HG03103 (cell line): ENCODE measurements at regions not wholly inside any gene's neighbourhood (a gene's known extent, or its start where the extent isn't known, plus 50 kb on each side); places are given as distances from the start of the nearest gene placed in this dataset.
"Not testable (repeated sequence)": the region's sequence is repeated elsewhere in the genome, so short reads cannot be mapped to it uniquely, and the experiment has no call there.

Source experiments
- ATAC-seq: cut with Tn5 transposase; IDR thresholded peaks from one replicate; pipeline ENCODE4 v1.9.1; 2021; ENCODE audit warnings: low read depth; ENCODE audit not compliant: unreplicated experiment

DNA sequence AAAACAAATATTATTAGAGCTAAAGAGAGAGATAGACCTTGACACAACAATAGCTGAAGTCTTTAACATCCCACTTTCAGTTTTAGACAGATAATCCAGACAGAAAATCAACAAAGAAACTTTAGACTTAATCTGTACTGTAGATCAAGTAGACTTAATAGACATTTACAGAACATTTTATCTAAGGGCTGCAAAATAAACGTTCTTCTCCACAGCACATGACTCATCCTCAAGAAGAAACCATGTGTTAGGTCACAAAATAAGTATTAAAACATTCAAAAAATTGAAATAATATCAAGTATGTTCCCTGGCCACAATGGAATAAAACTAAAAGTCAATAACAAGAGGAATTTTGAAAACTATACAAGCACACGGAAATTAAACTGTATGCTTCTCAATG is 1510.3 kb upstream of the PCDH10 start:
- ATAC-seq = no peak

DNA sequence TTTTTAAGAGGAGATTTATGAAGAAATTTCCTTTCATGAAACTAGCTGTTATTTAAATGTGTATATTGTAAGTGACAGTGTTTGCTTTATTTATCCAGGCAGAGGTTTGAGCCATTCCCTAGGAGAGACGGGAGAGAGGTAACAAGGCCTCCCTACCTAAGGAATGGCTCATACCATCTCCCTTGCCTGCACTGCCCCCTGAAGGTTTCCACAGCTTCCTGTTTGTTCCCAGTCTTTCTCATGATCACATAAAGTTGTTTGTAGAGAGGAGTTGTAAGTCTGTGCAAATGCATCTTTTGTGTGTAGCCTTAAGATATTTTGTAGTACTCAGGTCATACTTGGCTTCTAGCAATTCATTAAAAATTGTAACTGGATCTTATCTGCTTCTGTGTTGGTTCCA is 1504.5 kb upstream of the PCDH10 start:
- ATAC-seq = no peak

DNA sequence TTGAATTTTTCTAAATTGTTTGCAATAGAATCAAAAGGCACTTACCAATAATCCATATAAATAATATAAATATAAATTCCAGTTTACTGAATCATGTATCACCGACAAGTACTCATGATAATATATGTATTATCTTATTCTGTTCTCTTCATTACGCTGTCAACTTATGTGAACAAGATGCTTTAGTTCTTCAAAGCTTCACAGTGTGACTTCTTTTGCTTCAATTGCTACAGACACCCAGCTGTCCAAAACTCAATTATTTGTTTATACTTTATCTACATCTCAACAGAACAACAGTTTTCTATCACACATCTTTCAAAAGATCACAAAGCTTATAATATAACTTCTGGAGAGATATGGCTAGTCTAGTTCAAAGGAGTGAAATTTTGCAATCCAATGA is 1499.9 kb upstream of the PCDH10 start:
- no peak for ATAC-seq

DNA sequence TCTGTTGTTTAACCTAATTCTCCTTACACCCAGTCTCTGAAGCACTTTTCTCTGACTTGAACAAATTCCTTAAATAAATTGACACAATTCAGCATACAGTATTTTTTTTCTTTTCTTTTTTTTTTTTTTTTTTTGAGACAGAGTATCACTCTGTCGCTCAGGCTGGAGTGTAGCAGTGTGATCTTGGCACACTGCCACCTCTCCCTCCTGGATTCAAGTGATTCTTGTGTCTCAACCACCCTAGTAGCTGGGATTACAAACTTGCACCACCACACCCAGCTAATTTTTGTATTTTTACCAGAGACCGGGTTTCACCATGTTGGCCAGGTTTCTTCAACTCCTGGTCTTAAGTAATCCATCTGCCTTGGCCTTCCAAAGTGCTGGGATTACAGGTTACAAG is 1498.1 kb upstream of the PCDH10 start:
- no peak for ATAC-seq

DNA sequence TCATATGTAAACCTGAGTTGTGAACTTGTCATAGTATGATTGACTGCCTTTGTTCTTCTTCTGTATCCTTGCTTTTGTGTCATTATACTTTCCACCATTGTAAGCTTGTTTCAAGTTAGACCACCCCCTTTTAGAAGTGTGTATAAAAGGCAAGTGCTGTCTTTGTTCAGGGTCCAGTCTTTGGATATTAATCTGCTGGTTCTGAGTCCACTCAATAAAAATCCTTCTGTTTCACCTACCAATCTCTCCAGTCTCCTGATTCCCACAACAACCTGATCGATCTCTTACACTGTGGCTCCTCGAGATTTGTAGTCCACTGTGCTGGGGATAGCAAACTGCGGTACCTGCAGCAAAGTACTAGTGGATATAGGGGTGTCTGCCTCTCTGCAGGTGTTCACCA is 1465.8 kb upstream of the PCDH10 start:
- ATAC-seq = not testable (repeated sequence)

DNA sequence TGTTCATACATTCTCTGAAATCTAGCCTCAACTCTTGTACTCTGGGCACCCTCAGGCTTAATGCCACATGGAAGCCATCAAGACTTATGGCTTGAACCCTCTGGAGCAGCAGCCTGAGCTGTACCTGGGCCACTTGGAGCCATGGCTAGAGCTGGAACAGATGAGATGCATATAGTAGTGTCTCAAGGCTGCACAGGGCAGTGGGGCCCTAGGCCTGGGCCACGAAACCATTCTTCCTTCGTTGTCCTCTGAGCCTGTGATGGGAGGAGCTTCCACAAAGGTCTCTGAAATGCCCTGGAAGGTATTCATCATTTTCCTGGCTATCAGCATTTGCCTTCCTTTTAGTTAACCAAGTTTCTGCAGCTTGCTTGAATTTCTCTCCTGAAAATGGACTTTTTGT is 1427.2 kb upstream of the PCDH10 start:
- no peak for ATAC-seq

DNA sequence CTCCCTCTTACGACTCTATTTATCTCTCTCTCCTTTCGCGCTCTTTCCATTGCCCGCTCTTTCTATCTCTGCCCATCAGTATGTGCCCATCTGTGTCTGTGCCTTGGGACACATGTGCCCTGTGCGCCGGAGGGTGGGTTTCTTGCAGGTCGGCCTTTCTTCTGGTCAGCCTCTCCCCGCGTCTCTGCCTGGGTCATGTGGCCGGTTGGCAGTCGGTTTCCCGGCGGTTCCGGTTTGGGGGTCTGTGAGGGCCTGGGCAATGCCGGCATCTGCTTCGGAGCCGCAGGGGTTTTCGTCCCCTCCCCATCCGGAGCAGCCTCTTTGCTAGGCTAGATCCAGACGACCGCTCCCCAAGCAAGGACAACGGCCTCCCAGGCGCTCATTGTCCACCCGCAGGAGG is 1426.0 kb upstream of the PCDH10 start:
- not testable (repeated sequence) for ATAC-seq

DNA sequence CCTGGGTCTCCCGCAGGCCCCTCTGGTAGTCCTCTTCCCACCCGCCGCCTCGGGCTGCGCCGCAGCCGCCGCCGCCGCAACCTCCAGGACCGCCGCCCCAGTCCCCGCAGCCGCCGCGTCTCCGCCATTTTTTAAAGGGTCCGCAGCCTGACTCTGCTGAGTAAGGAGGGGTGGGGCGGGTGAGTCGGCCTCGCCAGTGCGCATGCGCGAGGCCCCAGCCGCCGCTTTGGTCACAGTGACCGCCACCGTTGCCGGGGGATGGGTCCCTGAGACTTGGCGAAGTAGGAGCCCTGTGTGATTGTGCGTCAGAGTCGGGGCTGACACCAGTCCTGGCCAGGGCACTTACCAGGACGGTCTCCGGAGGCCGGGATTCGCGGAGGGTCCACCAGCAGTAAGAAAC is 1424.2 kb upstream of the PCDH10 start:
- not testable (repeated sequence) for ATAC-seq

DNA sequence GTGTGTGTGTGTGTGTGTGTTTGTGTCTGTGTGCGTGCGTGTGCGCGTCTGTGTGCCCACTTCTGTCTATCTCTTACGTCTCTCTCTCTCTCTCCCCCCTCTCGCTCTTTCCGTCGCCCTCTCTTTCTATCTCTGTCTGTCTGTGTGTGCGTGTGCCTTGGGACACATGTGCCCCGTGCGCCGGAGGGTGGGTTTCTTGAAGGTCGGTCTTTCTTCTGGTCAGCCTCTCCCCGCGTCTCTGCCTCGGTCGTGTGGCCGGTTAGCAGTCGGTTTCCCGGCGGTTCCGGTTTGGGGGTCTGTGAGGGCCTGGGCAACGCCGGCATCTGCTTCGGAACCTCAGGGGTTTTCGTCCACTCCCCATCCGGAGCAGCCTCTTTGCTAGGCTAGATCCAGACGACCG is 1423.6 kb upstream of the PCDH10 start:
- ATAC-seq = not testable (repeated sequence)

DNA sequence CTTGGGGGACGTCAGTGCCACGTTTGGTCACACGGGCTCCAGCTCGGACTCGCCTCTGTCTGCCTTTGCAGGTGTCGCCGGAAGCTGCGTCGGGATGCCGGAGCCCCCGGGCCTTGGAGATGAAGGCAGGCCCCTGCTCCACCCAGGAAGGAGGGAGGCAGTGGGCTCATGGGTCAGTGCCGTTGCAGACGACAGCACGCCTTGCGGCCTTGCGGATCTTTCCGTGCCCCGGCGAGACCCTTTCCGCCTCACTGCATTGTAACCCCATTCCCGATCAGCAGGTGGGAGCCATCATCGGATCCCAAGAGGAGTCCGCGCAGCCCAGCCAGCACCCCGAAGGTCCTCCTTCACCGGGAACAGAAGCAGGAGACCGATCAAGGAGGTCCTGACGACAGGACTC is 1422.2 kb upstream of the PCDH10 start:
- not testable (repeated sequence) for ATAC-seq

DNA sequence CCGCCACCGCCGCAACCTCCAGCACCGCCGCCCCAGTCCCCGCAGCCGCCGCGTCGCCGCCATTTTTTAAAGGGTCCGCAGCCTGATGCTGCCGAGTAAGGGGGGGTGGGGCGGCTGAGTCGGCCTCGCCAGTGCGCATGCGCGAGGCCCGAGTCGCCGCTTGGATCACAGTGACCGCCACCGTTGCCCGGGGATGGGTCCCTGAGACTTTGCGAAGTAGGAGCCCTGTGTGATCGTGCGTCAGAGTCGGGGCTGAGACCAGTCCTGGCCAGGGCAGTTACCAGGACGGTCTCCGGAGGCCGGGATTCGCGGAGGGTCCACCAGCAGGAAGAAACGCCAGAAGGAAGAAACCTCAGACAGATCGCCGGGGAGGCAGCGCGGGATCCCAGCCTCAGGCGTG is 1421.7 kb upstream of the PCDH10 start:
- ATAC-seq = not testable (repeated sequence)

DNA sequence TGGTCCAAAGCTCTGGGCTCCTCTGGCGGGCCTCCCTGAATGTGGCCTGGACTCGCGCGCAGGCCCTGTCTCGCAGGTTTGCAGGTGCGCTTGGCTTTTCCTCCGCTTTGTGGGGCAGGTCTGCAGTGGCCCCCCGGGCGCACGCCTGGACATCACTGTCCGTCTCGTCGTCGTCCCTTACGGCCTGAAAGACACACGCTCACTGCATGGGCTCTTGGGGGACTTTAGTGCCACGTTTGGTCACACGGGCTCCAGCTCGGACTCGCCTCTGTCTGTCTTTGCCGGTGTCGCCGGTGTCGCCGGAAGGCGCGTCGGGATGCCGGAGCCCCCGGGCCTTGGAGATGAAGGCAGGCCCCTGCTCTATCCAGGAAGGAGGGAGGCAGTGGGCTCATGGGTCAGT is 1419.9 kb upstream of the PCDH10 start:
- ATAC-seq = not testable (repeated sequence)

DNA sequence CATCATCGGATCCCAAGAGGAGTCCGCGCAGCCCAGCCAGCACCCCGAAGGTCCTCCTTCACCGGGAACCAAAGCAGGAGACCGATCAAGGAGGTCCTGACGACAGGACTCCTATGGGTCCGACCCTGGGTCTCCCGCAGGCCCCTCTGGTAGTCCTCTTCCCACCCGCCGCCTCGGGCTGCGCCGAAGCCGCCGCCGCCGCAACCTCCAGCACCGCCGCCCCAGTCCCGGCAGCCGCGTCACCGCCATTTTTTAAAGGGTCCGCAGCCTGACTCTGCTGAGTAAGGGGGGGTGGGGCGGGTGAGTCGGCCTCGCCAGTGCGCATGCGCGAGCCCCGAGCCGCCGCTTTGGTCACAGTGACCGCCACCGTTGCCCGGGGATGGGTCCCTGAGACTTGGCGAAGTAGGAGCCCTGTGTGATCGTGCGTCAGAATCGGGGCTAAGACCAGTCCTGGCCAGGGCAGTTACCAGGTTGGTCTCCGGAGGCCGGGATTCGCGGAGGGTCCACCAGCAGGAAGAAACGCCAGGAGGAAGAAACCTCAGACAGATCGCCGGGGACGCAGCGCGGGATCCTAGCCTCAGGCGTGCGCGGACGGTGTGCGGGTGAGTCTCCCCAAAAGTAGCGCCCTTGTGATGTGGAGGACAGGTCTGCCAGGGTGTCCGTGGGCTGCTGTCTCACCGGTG is 1419.2 kb upstream of the PCDH10 start:
- not testable (repeated sequence) for ATAC-seq

DNA sequence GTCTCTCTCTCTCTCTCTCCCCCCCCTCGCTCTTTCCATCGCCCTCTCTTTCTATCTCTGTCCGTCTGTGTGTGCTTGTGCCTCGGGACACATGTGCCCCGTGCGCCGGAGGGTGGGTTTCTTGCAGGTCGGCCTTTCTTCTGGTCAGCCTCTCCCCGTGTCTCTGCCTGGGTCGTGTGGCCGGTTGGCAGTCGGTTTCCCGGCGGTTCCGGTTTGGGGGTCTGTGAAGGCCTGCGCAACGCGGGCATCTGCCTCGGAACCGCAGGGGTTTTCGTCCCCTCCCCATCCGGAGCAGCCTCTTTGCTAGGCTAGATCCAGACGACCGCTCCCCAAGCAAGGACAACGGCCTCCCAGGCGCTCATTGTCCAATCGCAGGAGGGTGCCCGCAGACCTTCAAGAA is 1418.5 kb upstream of the PCDH10 start:
- ATAC-seq = not testable (repeated sequence)

DNA sequence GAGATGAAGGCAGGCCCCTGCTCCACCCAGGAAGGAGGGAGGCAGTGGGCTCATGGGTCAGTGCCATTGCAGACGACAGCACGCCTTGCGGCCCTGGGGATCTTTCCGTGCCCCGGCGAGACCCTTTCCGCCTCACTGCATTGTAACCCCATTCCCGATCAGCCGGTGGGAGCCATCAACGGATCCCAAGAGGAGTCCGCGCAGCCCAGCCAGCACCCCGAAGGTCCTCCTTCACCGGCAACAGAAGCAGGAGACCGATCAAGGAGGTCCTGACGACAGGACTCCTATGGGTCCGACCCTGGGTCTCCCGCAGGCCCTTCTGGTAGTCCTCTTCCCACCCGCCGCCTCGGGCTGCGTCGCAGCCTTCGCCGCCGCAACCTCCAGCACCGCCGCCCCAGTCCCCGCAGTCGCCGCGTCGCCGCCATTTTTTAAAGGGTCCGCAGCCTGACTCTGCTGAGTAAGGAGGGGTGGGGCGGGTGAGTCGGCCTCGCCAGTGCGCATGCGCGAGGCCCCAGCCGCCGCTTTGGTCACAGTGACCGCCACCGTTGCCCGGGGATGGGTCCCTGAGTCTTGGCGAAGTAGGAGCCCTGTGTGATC is 1417.0 kb upstream of the PCDH10 start:
- ATAC-seq = not testable (repeated sequence)

DNA sequence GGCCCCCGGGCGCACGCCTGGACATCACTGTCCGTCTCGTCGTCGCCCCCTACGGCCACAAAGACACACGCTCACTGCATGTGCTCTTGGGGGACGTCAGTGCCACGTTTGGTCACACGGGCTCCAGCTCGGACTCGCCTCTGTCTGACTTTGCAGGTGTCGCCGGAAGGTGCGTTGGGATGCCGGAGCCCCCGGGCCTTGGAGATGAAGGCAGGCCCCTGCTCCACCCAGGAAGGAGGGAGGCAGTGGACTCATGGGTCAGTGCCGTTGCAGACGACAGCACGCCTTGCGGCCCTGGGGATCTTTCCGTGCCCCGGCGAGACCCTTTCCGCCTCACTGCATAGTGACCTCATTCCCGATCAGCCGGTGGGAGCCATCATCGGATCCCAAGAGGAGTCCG is 1414.8 kb upstream of the PCDH10 start:
- not testable (repeated sequence) for ATAC-seq

DNA sequence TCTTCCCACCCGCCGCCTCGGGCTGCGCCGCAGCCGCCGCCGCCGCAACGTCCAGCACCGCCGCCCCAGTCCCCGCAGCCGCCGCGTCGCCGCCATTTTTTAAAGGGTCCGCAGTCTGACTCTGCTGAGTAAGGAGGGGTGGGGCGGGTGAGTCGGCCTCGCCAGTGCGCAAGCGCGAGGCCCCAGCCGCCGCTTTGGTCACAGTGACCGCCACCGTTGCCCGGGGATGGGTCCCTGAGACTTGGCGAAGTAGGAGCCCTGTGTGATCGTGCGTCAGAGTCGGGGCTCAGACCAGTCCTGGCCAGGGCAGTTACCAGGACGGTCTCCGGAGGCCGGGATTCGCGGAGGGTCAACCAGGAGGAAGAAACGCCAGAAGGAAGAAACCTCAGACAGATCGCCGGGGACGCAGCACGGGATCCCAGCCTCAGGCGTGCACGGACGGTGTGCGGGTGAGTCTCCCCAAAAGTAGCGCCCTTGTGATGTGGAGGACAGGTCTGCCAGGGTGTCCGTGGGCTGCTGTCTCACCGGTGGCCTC is 1414.2 kb upstream of the PCDH10 start:
- not testable (repeated sequence) for ATAC-seq

DNA sequence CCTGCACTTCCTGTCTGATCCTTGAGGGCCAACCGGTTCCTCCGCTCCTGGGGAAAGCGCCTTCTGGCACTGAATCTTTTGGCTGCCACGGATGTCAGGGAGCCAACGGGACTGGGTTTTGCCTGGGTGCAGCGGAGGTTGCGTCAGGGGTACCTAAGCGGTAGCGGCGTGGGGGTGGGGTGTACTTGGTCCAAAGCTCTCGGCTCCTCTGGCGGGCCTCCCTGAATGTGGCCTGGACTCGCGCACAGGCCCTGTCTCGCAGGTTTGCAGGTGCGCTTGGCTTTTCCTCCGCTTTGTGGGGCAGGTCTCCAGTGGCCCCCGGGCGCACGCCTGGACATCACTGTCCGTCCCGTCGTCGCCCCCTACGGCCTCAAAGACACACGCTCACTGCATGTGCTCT is 1410.1 kb upstream of the PCDH10 start:
- ATAC-seq = not testable (repeated sequence)

DNA sequence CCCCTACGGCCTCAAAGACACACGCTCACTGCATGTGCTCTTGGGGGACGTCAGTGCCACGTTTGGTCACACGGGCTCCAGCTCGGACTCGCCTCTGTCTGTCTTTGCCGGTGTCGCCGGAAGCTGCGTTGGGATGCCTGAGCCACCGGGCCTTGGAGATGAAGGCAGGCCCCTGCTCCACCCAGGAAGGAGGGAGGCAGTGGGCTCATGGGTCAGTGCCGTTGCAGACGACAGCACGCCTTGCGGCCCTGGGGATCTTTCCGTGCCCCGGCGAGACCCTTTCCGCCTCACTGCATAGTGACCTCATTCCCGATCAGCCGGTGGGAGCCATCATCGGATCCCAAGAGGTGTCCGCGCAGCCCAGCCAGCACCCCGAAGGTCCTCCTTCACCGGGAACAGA is 1407.3 kb upstream of the PCDH10 start:
- not testable (repeated sequence) for ATAC-seq

DNA sequence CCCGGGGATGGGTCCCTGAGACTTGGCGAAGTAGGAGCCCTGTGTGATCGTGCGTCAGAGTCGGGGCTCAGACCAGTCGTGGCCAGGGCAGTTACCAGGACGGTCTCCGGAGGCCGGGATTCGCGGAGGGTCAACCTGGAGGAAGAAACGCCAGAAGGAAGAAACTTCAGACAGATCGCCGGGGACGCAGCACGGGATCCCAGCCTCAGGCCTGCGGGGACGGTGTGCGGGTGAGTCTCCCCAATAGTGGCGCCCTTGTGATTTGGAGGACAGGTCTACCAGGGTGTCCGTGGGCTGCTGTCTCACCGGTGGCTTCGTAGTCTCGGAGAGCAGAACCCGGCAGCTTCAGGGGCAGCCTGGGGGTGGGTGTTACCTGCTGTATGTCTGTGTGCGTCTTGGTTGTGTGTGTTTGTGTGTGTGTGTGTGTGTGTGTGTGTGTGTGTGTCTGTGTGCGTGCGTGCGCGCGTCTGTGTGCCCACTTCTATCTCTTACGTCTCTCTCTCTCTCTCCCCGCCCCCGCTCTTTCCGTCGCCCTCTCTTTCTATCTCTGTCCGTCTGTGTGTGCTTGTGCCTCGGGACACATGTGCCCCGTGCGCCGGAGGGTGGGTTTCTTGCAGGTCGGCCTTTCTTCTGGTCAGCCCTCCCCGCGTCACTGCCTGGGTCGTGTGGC is 1406.4 kb upstream of the PCDH10 start:
- not testable (repeated sequence) for ATAC-seq

DNA sequence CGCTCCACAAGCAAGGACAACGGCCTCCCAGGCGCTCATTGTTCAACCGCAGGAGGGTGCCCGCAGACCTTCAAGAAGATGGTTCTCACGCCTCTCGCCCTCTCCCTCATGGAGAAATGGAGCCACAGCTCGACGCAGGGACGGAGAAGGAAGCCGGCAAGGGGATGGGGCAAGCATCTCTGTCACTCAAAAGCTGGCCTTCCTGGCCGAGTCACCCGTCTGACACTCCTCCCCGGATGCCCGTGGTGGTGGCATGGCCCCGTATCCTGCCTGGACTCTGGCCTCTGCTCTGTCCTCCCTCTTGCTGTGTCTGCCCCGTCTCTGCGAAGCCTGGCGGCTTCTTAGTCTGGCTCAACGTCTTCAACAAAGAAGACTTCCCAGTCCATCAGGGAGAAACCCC is 1405.7 kb upstream of the PCDH10 start:
- not testable (repeated sequence) for ATAC-seq

DNA sequence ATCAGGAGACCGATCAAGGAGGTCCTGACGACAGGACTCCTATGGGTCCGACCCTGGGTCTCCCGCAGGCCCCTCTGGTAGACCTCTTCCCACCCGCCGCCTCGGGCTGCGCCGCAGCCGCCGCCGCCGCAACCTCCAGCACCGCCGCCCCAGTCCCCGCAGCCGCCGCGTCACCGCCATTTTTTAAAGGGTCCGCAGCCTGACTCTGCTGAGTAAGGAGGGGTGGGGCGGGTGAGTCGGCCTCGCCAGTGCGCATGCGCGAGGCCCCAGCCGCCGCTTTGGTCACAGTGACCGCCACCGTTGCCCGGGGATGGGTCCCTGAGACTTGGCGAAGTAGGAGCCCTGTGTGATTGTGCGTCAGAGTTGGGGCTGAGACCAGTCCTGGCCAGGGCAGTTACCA is 1401.9 kb upstream of the PCDH10 start:
- ATAC-seq = not testable (repeated sequence)
